ENCODE measurements at regions not wholly inside any gene's neighbourhood (a gene's known extent, or its start where the extent isn't known, plus 50 kb on each side); places are given as distances from the start of the nearest gene placed in this dataset.

DNA sequence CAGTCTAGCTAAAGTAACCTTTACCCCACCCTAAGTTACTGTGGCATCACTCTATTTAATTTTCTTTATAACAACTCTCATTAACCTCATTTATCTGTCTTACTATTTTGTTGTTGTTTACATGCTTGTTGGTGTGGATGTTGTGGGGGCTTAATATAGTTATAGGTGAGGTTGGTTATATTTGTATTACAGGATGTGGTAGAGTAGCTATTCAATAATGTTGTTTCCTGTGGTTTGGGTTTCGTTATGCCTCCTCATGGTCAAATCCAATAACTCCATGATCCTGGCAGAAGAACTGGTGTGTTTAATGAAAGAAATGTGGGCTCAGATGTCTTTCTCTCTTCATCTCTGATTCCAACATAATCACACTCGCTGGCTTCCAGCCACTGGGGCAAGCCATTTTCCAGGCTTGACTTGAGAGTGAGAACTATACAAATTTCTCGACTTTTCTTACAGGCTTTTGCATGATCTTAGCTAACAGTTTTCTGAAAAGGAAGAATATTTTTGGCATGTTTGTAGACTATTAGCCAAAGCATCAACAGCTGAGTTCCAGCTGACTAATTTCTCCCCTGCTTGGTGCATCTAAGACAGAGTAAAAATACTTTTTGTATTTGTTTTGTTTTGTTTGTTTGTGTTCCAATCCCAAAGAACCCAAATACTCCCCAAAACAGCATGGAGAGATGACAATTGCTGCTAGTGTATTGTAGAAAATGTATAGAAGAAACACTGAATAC lies 303.7 kb upstream of the PAPPA start:
- Histone ChIP-seq H3K27ac (ENCODE audit: low read depth in 2 of 2, low read length in 1 of 2) (no peak overlapping the region), H3K9ac (no peak overlapping the region), H3K9me2 (no peaks in the 10 kb centered on the region), H3K4me2 (no peak overlapping the region), H3K9me3 (no peaks in the 10 kb centered on the region), H3F3A (replicated peaks; ENCODE audit: insufficient read depth) (no peaks in the 10 kb centered on the region), H3K4me1 (ENCODE audit: control insufficient read depth in 1 of 2, insufficient read depth in 2 of 2, low read depth in 1 of 2, low read length in 1 of 2) (peaks cover 0 to 16% of the 10 kb centered on the region in 2 experiments; a peak in 2 of 4 replicates), H3K36me3 (replicated peaks in 1 of 2; ENCODE audit: control insufficient read depth in 1 of 2, insufficient read depth in 2 of 2, low read length in 1 of 2) (no peaks in the 10 kb centered on the region), H3K27me3 (ENCODE audit: insufficient read depth) (no peaks in the 10 kb centered on the region), H4K20me1 (ENCODE audit: insufficient read depth) (no peaks in the 10 kb centered on the region), H3K79me2 (ENCODE audit: insufficient read depth) (no peaks in the 10 kb centered on the region), H2AFZ (ENCODE audit: low read depth) (no peak overlapping the region), H3K4me3 (ENCODE audit: low read depth in 2 of 2, low read length in 1 of 2) (no peak overlapping the region)
- ChIA-PET CTCF (no interaction called here), POLR2A (no interaction called here)
- TF ChIP-seq MEF2A (IDR thresholded peaks at IDR 0.05; ENCODE audit: borderline replicate concordance, low read depth) (no peak), RAD21 (IDR thresholded peaks at IDR 0.05; ENCODE audit: low read length) (no peak), NRF1 (IDR thresholded peaks at IDR 0.05; ENCODE audit: low read depth, low read length) (no peak), SMC3 (IDR thresholded peaks at IDR 0.05; ENCODE audit: low read depth, low read length) (no peak), RCOR1 (IDR thresholded peaks at IDR 0.05; ENCODE audit: low read length) (no peak), POLR2AphosphoS5 (IDR thresholded peaks at IDR 0.05; ENCODE audit: low read depth, low read length) (no peak), TCF12 (IDR thresholded peaks at IDR 0.05) (no peak), FOXJ3 (CRISPR knock-in tag; IDR thresholded peaks at IDR 0.05) (no peak), GABPA (IDR thresholded peaks at IDR 0.05; ENCODE audit: low read depth) (no peak), IRF3 (IDR thresholded peaks at IDR 0.05; ENCODE audit: low read depth, low read length) (no peak), GATA2 (CRISPR knock-in tag; IDR thresholded peaks at IDR 0.05) (no peak), FOSL2 (IDR thresholded peaks at IDR 0.05; ENCODE audit: borderline replicate concordance, low read depth) (no peak), NFIC (IDR thresholded peaks at IDR 0.05; ENCODE audit: borderline replicate concordance) (no peak)
- TF ChIP-seq, protein P1, sequence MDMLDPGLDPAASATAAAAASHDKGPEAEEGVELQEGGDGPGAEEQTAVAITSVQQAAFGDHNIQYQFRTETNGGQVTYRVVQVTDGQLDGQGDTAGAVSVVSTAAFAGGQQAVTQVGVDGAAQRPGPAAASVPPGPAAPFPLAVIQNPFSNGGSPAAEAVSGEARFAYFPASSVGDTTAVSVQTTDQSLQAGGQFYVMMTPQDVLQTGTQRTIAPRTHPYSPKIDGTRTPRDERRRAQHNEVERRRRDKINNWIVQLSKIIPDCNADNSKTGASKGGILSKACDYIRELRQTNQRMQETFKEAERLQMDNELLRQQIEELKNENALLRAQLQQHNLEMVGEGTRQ (IDR thresholded peaks at IDR 0.05; ENCODE audit: borderline replicate concordance, low read depth, low read length), result no peak
- TF ChIP-seq, protein P2, sequence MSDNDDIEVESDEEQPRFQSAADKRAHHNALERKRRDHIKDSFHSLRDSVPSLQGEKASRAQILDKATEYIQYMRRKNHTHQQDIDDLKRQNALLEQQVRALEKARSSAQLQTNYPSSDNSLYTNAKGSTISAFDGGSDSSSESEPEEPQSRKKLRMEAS (IDR thresholded peaks at IDR 0.05; ENCODE audit: low read depth), result no peak
- TF ChIP-seq, protein P3, sequence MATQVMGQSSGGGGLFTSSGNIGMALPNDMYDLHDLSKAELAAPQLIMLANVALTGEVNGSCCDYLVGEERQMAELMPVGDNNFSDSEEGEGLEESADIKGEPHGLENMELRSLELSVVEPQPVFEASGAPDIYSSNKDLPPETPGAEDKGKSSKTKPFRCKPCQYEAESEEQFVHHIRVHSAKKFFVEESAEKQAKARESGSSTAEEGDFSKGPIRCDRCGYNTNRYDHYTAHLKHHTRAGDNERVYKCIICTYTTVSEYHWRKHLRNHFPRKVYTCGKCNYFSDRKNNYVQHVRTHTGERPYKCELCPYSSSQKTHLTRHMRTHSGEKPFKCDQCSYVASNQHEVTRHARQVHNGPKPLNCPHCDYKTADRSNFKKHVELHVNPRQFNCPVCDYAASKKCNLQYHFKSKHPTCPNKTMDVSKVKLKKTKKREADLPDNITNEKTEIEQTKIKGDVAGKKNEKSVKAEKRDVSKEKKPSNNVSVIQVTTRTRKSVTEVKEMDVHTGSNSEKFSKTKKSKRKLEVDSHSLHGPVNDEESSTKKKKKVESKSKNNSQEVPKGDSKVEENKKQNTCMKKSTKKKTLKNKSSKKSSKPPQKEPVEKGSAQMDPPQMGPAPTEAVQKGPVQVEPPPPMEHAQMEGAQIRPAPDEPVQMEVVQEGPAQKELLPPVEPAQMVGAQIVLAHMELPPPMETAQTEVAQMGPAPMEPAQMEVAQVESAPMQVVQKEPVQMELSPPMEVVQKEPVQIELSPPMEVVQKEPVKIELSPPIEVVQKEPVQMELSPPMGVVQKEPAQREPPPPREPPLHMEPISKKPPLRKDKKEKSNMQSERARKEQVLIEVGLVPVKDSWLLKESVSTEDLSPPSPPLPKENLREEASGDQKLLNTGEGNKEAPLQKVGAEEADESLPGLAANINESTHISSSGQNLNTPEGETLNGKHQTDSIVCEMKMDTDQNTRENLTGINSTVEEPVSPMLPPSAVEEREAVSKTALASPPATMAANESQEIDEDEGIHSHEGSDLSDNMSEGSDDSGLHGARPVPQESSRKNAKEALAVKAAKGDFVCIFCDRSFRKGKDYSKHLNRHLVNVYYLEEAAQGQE (IDR thresholded peaks at IDR 0.05; ENCODE audit: low read depth, low read length), result no peak
- DNase-seq, result no peak
- 75% methylated on average over 3 of the region's 3 CpGs for WGBS (ENCODE audit: low lambda C conversion rate)

Measured in SK-N-SH (cell line).